GM19467 (cell line): ENCODE measurements at regions not wholly inside any gene's neighbourhood (a gene's known extent, or its start where the extent isn't known, plus 50 kb on each side); places are given as distances from the start of the nearest gene placed in this dataset.
"Not testable (repeated sequence)": the region's sequence is repeated elsewhere in the genome, so short reads cannot be mapped to it uniquely, and the experiment has no call there.

Experiments
- ATAC-seq: cut with Tn5 transposase; IDR thresholded peaks from one replicate; pipeline ENCODE4 v1.9.1; 2021; ENCODE audit warnings: mild to moderate bottlenecking, moderate library complexity; ENCODE audit not compliant: unreplicated experiment

GRCh38 chr7:138252666-138253065 lies 176.4 kb downstream of the AKR1D1 start:
- ATAC-seq, result not testable (repeated sequence)

- ATAC-seq, result no peak
Observed at GRCh38 chr7:138254444-138254843, 178.2 kb downstream of the AKR1D1 start.

GRCh38 chr7:138257459-138258196 lies 181.4 kb downstream of the AKR1D1 start:
- ATAC-seq, result no peak

- ATAC-seq, result no peak
Observed at GRCh38 chr7:138258197-138258559, 181.9 kb downstream of the AKR1D1 start.

GRCh38 chr7:138259675-138260074 lies 183.4 kb downstream of the AKR1D1 start:
- no peak for ATAC-seq

GRCh38 chr7:138267934-138268333 lies 191.7 kb downstream of the AKR1D1 start:
- no peak for ATAC-seq

- ATAC-seq, result no peak
Observed at GRCh38 chr7:138276891-138277290, 183.2 kb upstream of the TRIM24 start.

- no peak for ATAC-seq
Observed at GRCh38 chr7:138278601-138279000, 181.5 kb upstream of the TRIM24 start.

- no peak for ATAC-seq
Observed at GRCh38 chr7:138282997-138283396, 177.1 kb upstream of the TRIM24 start.

- ATAC-seq, result no peak
Observed at GRCh38 chr7:138285129-138285528, 174.9 kb upstream of the TRIM24 start.

GRCh38 chr7:138286846-138287245 lies 173.2 kb upstream of the TRIM24 start:
- no peak for ATAC-seq

GRCh38 chr7:138287549-138287948 lies 172.5 kb upstream of the TRIM24 start:
- no peak for ATAC-seq

GRCh38 chr7:138289082-138289481 lies 171.0 kb upstream of the TRIM24 start:
- ATAC-seq, result no peak

GRCh38 chr7:138289864-138290263 lies 170.2 kb upstream of the TRIM24 start:
- no peak for ATAC-seq

- no peak for ATAC-seq
Observed at GRCh38 chr7:138292951-138293350, 167.1 kb upstream of the TRIM24 start.

- ATAC-seq, result peak; percentile 66
Observed at GRCh38 chr7:138295049-138295637, 164.9 kb upstream of the TRIM24 start.

GRCh38 chr7:138297526-138297925 lies 162.5 kb upstream of the TRIM24 start:
- ATAC-seq, result no peak

GRCh38 chr7:138299066-138299465 lies 161.0 kb upstream of the TRIM24 start:
- no peak for ATAC-seq

- ATAC-seq, result no peak
Observed at GRCh38 chr7:138303230-138304070, 156.6 kb upstream of the TRIM24 start.

GRCh38 chr7:138304071-138304320 lies 156.1 kb upstream of the TRIM24 start:
- no peak for ATAC-seq

- no peak for ATAC-seq
Observed at GRCh38 chr7:138307633-138308032, 152.4 kb upstream of the TRIM24 start.

GRCh38 chr7:138308136-138308535 lies 151.9 kb upstream of the TRIM24 start:
- ATAC-seq, result no peak
